GM23338 (cell line): ENCODE measurements at regions not wholly inside any gene's neighbourhood (a gene's known extent, or its start where the extent isn't known, plus 50 kb on each side); places are given as distances from the start of the nearest gene placed in this dataset.

Experiments
- ATAC-seq: fragments of 200-7000 bp; cut with Tn5 transposase; 3 replicates; pipeline ENCODE4 v1.9.1; 2020
- DNase-seq: peaks from one replicate; pipeline ENCODE4 v3.0.0-alpha.2; 2015; ENCODE audit warnings: low spot score
- H2AFZ ChIP-seq: fragments of 200-600 bp; sonication (generic); 2 replicates; pipeline ENCODE4 v1.8.0; 2016; ENCODE audit warnings: antibody characterized with exemption, mild to moderate bottlenecking, moderate library complexity
- H3F3A ChIP-seq: fragments of 200-600 bp; sonication (generic); replicated peaks from 2 replicates; pipeline ENCODE4 v1.8.0; 2017; ENCODE audit warnings: antibody characterized with exemption, mixed run types, low read depth
- H3K27ac ChIP-seq: fragments of 200-600 bp; sonication (generic); 2 replicates; pipeline ENCODE4 v1.6.1; 2016; ENCODE audit warnings: low read depth
- H3K27me3 ChIP-seq: fragments of 200-600 bp; sonication (generic); 2 replicates; pipeline ENCODE4 v1.8.0; 2016; ENCODE audit warnings: mild to moderate bottlenecking, mixed run types, moderate library complexity; ENCODE audit not compliant: insufficient read depth
- H3K36me3 ChIP-seq: fragments of 200-600 bp; sonication (generic); 2 replicates; pipeline ENCODE4 v1.8.0; 2016; ENCODE audit warnings: mild to moderate bottlenecking; ENCODE audit not compliant: insufficient read depth
- H3K4me1 ChIP-seq: fragments of 200-600 bp; sonication (generic); 2 replicates; pipeline ENCODE4 v1.8.0; 2016; ENCODE audit warnings: mild to moderate bottlenecking, moderate library complexity; ENCODE audit not compliant: insufficient read depth
- H3K4me2 ChIP-seq: fragments of 200-600 bp; sonication (generic); 2 replicates; pipeline ENCODE4 v1.7.1; 2017; ENCODE audit warnings: mixed run types
- H3K4me3 ChIP-seq: fragments of 200-600 bp; sonication (generic); 2 replicates; pipeline ENCODE4 v1.6.1; 2016; ENCODE audit warnings: mixed run types
- H3K79me2 ChIP-seq: fragments of 200-600 bp; sonication (generic); replicated peaks from 2 replicates; pipeline ENCODE4 v1.8.0; 2017; ENCODE audit warnings: mild to moderate bottlenecking; ENCODE audit not compliant: insufficient read depth
- H3K9me2 ChIP-seq: fragments of 200-600 bp; sonication (generic); 2 replicates; pipeline ENCODE4 v1.8.0; 2017; ENCODE audit not compliant: insufficient read depth
- H4K20me1 ChIP-seq: fragments of 200-600 bp; sonication (generic); replicated peaks from 2 replicates; pipeline ENCODE4 v1.8.0; 2017; ENCODE audit warnings: mild to moderate bottlenecking; ENCODE audit not compliant: insufficient read depth
- H3K27ac Mint-ChIP-seq: 2 replicates; pipeline ENCODE4 v1.8.0; 2020; ENCODE audit warnings: inconsistent platforms, mild to moderate bottlenecking, moderate library complexity, mixed read lengths
- H3K27me3 Mint-ChIP-seq: 3 replicates; pipeline ENCODE4 v1.8.0; 2022; ENCODE audit warnings: low read depth, mild to moderate bottlenecking, moderate library complexity, mixed read lengths, inconsistent platforms; ENCODE audit not compliant: insufficient read depth, poor library complexity
- H3K36me3 Mint-ChIP-seq: 3 replicates; pipeline ENCODE4 v1.8.0; 2021; ENCODE audit warnings: low read depth, mild to moderate bottlenecking, inconsistent platforms, moderate library complexity, mixed read lengths
- H3K4me1 Mint-ChIP-seq: 3 replicates; pipeline ENCODE4 v1.8.0; 2020; ENCODE audit warnings: mild to moderate bottlenecking, inconsistent platforms, mixed read lengths
- H3K4me3 Mint-ChIP-seq: 3 replicates; pipeline ENCODE4 v1.8.0; 2021; ENCODE audit warnings: moderate library complexity, mild to moderate bottlenecking, inconsistent platforms, mixed read lengths
- H3K9me3 Mint-ChIP-seq: 3 replicates; pipeline ENCODE4 v1.8.0; 2020; ENCODE audit warnings: moderate library complexity, mild to moderate bottlenecking, inconsistent platforms, mixed read lengths
- CREB1 ChIP-seq: fragments of 250-450 bp; sonication (Bioruptor Pico); IDR thresholded peaks from 2 replicates; pipeline ENCODE4 v1.5.0; 2020; ENCODE audit warnings: low read depth, mild to moderate bottlenecking, moderate library complexity
- EZH2 ChIP-seq: fragments of 200-600 bp; sonication (generic); IDR thresholded peaks from one replicate; pipeline ENCODE4 v1.8.0; 2017; ENCODE audit warnings: antibody characterized with exemption, mild to moderate bottlenecking, low read depth; ENCODE audit not compliant: unreplicated experiment
- EZH2phosphoT487 ChIP-seq: fragments of 200-600 bp; sonication (generic); IDR thresholded peaks from one replicate; pipeline ENCODE4 v1.8.1; 2018; ENCODE audit warnings: antibody characterized with exemption; ENCODE audit not compliant: unreplicated experiment
- JUNB ChIP-seq: IDR thresholded peaks from one replicate; pipeline ENCODE4 v1.6.1; 2016; ENCODE audit warnings: antibody characterized with exemption; ENCODE audit not compliant: unreplicated experiment
- NANOG ChIP-seq: IDR thresholded peaks from 2 replicates; pipeline ENCODE4 v1.6.1; 2016; ENCODE audit warnings: antibody characterized with exemption, borderline replicate concordance
- POLR2AphosphoS5 ChIP-seq: IDR thresholded peaks from 2 replicates; pipeline ENCODE4 v1.6.1; 2016; ENCODE audit warnings: antibody characterized with exemption, low read depth
- STAT1 ChIP-seq: IDR thresholded peaks from one replicate; pipeline ENCODE4 v1.6.1; 2016; ENCODE audit warnings: antibody characterized with exemption; ENCODE audit not compliant: unreplicated experiment
- ZNF114 ChIP-seq: fragments of 250-450 bp; sonication (Bioruptor Pico); IDR thresholded peaks from 2 replicates; pipeline ENCODE4 v1.5.0; 2020; ENCODE audit warnings: mild to moderate bottlenecking, moderate library complexity
- ZNF331 ChIP-seq: fragments of 250-450 bp; sonication (Bioruptor Pico); IDR thresholded peaks from 2 replicates; pipeline ENCODE4 v1.5.0; 2020; ENCODE audit warnings: low read depth, mild to moderate bottlenecking, moderate library complexity
- TF ChIP-seq, protein P1 (sequence below): IDR thresholded peaks from 2 replicates; pipeline ENCODE4 v1.6.1; 2016; ENCODE audit warnings: antibody characterized with exemption
- TF ChIP-seq, protein P2 (sequence below): fragments of 250-450 bp; sonication (Bioruptor Pico); IDR thresholded peaks from 2 replicates; pipeline ENCODE4 v1.5.0; 2020; ENCODE audit warnings: mild to moderate bottlenecking, moderate library complexity
- TF ChIP-seq, protein P3 (sequence below): IDR thresholded peaks from one replicate; pipeline ENCODE4 v1.6.1; 2018; ENCODE audit warnings: antibody characterized with exemption; ENCODE audit not compliant: unreplicated experiment
- TF ChIP-seq, protein P4 (sequence below), 2 experiments: fragments of 200-600 bp in 1 of 2; sonication (generic) in 1 of 2; conservative IDR thresholded peaks; 2 replicates each; pipeline versions ENCODE4 v1.5.1 to v1.6.1; 2016 to 2017; ENCODE audit warnings: antibody characterized with exemption in 2 of 2, low read depth in 2 of 2, mild to moderate bottlenecking in 2 of 2, moderate library complexity in 1 of 2

DNA sequence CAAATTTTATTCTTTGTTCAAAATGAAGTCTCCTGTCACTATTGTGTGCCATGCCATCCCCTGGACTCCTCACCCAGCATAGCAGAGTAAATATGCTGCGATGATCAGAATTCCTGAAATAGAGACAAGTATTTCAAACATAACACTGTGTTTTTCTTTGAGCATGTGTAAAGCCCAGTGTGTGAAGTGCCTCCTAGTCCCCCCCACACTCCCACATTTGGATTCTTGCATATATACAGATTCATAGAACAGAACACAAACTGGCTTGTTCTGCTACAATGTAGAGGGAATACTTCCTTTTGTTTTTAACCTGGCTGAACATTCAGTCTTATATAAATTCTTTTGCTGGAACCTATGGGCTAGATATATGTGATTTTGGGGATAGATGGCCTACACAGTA lies 84.9 kb downstream of the NUDT12 start:
- H3K27me3 Mint-ChIP-seq = peaks cover 2% of the 10 kb centered on the region
- H3K4me1 Mint-ChIP-seq = peaks cover 16% of the 10 kb centered on the region; the same call in 2 of the 3 replicates

More for the DNA sequence above, 84.9 kb downstream of the NUDT12 start:
- Mint-ChIP-seq H3K36me3 (no peaks in the 10 kb centered on the region), H3K27ac (no peak overlapping the region), H3K4me3 (no peak overlapping the region), H3K9me3 (no peaks in the 10 kb centered on the region)
- Histone ChIP-seq H3K27ac (no peak overlapping the region), H3K79me2 (no peaks in the 10 kb centered on the region), H4K20me1 (no peaks in the 10 kb centered on the region), H3K4me3 (no peak overlapping the region), H3K36me3 (no peaks in the 10 kb centered on the region), H3K4me2 (peak overlapping the region; percentile 2; the same call in 1 of the 2 replicates), H3K4me1 (peaks cover 15% of the 10 kb centered on the region), H2AFZ (peak overlapping the region; percentile 80; the same call in 1 of the 2 replicates), H3K9me2 (no peaks in the 10 kb centered on the region), H3K27me3 (no peaks in the 10 kb centered on the region), H3F3A (no peaks in the 10 kb centered on the region)
- no peak for TF ChIP-seq ZNF331 (CRISPR knock-in tag)
- TF ChIP-seq CREB1 = no peak
- no peak for TF ChIP-seq EZH2phosphoT487
- no peak for TF ChIP-seq POLR2AphosphoS5
- TF ChIP-seq, protein P1, sequence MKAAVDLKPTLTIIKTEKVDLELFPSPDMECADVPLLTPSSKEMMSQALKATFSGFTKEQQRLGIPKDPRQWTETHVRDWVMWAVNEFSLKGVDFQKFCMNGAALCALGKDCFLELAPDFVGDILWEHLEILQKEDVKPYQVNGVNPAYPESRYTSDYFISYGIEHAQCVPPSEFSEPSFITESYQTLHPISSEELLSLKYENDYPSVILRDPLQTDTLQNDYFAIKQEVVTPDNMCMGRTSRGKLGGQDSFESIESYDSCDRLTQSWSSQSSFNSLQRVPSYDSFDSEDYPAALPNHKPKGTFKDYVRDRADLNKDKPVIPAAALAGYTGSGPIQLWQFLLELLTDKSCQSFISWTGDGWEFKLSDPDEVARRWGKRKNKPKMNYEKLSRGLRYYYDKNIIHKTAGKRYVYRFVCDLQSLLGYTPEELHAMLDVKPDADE = no peak
- TF ChIP-seq, protein P2, sequence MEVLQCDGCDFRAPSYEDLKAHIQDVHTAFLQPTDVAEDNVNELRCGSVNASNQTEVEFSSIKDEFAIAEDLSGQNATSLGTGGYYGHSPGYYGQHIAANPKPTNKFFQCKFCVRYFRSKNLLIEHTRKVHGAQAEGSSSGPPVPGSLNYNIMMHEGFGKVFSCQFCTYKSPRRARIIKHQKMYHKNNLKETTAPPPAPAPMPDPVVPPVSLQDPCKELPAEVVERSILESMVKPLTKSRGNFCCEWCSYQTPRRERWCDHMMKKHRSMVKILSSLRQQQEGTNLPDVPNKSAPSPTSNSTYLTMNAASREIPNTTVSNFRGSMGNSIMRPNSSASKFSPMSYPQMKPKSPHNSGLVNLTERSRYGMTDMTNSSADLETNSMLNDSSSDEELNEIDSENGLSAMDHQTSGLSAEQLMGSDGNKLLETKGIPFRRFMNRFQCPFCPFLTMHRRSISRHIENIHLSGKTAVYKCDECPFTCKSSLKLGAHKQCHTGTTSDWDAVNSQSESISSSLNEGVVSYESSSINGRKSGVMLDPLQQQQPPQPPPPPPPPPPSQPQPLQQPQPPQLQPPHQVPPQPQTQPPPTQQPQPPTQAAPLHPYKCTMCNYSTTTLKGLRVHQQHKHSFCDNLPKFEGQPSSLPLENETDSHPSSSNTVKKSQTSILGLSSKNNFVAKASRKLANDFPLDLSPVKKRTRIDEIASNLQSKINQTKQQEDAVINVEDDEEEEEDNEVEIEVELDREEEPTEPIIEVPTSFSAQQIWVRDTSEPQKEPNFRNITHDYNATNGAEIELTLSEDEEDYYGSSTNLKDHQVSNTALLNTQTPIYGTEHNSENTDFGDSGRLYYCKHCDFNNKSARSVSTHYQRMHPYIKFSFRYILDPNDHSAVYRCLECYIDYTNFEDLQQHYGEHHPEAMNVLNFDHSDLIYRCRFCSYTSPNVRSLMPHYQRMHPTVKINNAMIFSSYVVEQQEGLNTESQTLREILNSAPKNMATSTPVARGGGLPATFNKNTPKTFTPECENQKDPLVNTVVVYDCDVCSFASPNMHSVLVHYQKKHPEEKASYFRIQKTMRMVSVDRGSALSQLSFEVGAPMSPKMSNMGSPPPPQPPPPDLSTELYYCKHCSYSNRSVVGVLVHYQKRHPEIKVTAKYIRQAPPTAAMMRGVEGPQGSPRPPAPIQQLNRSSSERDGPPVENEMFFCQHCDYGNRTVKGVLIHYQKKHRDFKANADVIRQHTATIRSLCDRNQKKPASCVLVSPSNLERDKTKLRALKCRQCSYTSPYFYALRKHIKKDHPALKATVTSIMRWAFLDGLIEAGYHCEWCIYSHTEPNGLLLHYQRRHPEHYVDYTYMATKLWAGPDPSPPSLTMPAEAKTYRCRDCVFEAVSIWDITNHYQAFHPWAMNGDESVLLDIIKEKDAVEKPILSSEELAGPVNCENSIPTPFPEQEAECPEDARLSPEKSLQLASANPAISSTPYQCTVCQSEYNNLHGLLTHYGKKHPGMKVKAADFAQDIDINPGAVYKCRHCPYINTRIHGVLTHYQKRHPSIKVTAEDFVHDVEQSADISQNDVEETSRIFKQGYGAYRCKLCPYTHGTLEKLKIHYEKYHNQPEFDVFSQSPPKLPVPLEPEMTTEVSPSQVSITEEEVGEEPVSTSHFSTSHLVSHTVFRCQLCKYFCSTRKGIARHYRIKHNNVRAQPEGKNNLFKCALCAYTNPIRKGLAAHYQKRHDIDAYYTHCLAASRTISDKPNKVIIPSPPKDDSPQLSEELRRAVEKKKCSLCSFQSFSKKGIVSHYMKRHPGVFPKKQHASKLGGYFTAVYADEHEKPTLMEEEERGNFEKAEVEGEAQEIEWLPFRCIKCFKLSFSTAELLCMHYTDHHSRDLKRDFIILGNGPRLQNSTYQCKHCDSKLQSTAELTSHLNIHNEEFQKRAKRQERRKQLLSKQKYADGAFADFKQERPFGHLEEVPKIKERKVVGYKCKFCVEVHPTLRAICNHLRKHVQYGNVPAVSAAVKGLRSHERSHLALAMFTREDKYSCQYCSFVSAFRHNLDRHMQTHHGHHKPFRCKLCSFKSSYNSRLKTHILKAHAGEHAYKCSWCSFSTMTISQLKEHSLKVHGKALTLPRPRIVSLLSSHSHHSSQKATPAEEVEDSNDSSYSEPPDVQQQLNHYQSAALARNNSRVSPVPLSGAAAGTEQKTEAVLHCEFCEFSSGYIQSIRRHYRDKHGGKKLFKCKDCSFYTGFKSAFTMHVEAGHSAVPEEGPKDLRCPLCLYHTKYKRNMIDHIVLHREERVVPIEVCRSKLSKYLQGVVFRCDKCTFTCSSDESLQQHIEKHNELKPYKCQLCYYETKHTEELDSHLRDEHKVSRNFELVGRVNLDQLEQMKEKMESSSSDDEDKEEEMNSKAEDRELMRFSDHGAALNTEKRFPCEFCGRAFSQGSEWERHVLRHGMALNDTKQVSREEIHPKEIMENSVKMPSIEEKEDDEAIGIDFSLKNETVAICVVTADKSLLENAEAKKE (CRISPR knock-in tag) = no peak
- no peak for TF ChIP-seq ZNF114 (CRISPR knock-in tag)
- TF ChIP-seq, protein P3, sequence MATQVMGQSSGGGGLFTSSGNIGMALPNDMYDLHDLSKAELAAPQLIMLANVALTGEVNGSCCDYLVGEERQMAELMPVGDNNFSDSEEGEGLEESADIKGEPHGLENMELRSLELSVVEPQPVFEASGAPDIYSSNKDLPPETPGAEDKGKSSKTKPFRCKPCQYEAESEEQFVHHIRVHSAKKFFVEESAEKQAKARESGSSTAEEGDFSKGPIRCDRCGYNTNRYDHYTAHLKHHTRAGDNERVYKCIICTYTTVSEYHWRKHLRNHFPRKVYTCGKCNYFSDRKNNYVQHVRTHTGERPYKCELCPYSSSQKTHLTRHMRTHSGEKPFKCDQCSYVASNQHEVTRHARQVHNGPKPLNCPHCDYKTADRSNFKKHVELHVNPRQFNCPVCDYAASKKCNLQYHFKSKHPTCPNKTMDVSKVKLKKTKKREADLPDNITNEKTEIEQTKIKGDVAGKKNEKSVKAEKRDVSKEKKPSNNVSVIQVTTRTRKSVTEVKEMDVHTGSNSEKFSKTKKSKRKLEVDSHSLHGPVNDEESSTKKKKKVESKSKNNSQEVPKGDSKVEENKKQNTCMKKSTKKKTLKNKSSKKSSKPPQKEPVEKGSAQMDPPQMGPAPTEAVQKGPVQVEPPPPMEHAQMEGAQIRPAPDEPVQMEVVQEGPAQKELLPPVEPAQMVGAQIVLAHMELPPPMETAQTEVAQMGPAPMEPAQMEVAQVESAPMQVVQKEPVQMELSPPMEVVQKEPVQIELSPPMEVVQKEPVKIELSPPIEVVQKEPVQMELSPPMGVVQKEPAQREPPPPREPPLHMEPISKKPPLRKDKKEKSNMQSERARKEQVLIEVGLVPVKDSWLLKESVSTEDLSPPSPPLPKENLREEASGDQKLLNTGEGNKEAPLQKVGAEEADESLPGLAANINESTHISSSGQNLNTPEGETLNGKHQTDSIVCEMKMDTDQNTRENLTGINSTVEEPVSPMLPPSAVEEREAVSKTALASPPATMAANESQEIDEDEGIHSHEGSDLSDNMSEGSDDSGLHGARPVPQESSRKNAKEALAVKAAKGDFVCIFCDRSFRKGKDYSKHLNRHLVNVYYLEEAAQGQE = no peak
- TF ChIP-seq, protein P4, sequence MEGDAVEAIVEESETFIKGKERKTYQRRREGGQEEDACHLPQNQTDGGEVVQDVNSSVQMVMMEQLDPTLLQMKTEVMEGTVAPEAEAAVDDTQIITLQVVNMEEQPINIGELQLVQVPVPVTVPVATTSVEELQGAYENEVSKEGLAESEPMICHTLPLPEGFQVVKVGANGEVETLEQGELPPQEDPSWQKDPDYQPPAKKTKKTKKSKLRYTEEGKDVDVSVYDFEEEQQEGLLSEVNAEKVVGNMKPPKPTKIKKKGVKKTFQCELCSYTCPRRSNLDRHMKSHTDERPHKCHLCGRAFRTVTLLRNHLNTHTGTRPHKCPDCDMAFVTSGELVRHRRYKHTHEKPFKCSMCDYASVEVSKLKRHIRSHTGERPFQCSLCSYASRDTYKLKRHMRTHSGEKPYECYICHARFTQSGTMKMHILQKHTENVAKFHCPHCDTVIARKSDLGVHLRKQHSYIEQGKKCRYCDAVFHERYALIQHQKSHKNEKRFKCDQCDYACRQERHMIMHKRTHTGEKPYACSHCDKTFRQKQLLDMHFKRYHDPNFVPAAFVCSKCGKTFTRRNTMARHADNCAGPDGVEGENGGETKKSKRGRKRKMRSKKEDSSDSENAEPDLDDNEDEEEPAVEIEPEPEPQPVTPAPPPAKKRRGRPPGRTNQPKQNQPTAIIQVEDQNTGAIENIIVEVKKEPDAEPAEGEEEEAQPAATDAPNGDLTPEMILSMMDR (conservative IDR thresholded peaks at IDR 0.05; ENCODE audit: low read depth in 2 of 2) = no peak
- no peak for TF ChIP-seq JUNB
- TF ChIP-seq EZH2 = no peak
- no peak for TF ChIP-seq STAT1
- no peak for TF ChIP-seq NANOG
- DNase-seq (no peak), ATAC-seq (no peak)
